ENCODE measurements at regions not wholly inside any gene's neighbourhood (a gene's known extent, or its start where the extent isn't known, plus 50 kb on each side); places are given as distances from the start of the nearest gene placed in this dataset.

DNA sequence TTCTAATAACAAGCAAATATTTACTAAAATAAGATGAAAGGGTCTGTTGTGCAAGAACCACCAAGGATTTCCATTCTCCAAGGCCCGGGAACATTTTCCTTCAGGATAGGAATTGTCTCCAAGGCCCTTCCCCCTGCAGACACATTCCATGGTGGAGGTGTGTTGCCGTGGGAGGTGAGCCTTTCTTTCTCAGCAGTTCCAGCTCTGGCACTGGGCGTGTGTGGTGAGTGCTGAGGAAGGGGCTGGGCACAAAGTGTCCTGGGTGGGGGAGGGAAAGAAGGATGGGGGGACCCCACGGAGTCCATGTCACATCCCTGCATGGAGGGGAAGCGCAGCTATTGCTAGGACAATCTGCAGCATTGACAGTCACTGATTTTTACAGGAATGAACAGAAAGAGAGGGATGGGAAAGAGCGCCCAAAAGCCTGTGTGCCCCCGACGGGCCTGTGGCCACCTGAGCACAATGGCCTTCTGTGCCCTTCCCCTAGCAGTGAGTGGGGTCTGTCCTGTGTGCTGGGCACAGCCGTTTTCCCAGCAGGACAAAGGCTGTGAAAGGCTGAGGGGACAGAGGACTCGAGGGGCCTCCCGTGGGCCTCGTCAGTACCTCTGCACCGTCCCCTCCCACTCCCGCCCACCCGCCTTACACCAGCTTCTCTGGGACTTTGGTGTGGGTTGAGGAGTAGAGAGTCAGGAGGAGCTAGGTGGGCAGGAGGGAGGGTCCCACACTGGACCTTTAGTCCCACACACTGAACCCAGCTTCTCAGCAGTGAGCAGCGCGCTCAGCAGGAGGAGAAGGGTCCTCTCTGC lies 79.8 kb downstream of the PTGR3 start:
- H3K4me1 Mint-ChIP-seq = peaks cover 3 to 8% (median 6%) of the 10 kb centered on the region in 3 donors
- H3K27me3 ChIP-seq (ENCODE audit: insufficient read depth, low read length, poor library complexity, severe bottlenecking) = peaks cover 3% of the 10 kb centered on the region
- no peak overlapping the region for H3K27ac Mint-ChIP-seq
- ChIA-PET POLR2A (no interaction called here), CTCF (no interaction called here)
- no peak overlapping the region for H3K4me3 ChIP-seq (ENCODE audit: low read length)
- no peak for DNase-seq
- H3K9me3 ChIP-seq (ENCODE audit: low read length) = no peaks in the 10 kb centered on the region
- no peaks in the 10 kb centered on the region for H3K4me1 ChIP-seq (ENCODE audit: insufficient read depth, low read length)
- H3K36me3 ChIP-seq (ENCODE audit: insufficient read depth, low read length) = no peaks in the 10 kb centered on the region
- H3K27ac ChIP-seq (ENCODE audit: low read depth, low read length) = no peak overlapping the region
- no peaks in the 10 kb centered on the region for H3K36me3 Mint-ChIP-seq
- no peaks in the 10 kb centered on the region for H3K9me3 Mint-ChIP-seq
- H3K27me3 Mint-ChIP-seq = peaks cover 0 to 17% of the 10 kb centered on the region in 2 donors
- H3K4me3 Mint-ChIP-seq = no peak overlapping the region

DNA sequence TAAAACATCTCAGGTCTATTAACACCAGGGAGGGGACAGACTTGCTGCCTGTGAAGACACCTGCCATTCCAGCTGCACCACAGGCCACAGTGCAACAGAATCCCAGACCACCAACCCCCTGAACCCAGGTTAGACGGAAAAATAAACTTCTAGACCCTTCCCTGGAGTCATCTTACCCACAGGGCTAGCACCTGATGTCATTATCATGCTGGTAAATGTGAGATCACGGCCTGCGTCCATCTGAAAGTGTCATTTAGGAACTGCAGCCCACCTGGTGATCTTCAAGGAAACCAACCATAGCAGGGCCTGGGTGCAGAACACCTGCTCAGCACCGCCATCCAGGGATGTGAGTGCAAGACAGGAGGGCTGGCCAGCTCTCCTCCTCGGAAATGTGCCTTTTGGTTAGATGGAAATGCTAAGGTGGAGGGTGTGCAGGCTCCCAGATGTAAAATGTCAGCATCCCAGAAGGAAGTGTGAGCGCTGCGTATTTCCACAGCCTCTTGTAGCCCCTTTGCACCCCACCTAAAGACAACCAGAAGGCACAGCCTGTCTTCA lies 80.8 kb downstream of the PTGR3 start:
- Mint-ChIP-seq H3K9me3 (no peaks in the 10 kb centered on the region), H3K27me3 (peaks cover 0 to 15% of the 10 kb centered on the region in 2 donors), H3K27ac (no peak overlapping the region), H3K4me1 (peaks cover 3 to 8% (median 6%) of the 10 kb centered on the region in 3 donors), H3K4me3 (no peak overlapping the region), H3K36me3 (no peaks in the 10 kb centered on the region)
- POLR2A ChIA-PET = no interaction called here
- H3K36me3 ChIP-seq (ENCODE audit: insufficient read depth, low read length) = no peaks in the 10 kb centered on the region
- no peaks in the 10 kb centered on the region for H3K27me3 ChIP-seq (ENCODE audit: insufficient read depth, low read length, poor library complexity, severe bottlenecking)
- no peaks in the 10 kb centered on the region for H3K4me1 ChIP-seq (ENCODE audit: insufficient read depth, low read length)
- CTCF ChIA-PET = no interaction called here
- no peak overlapping the region for H3K27ac ChIP-seq (ENCODE audit: low read depth, low read length)
- no peak overlapping the region for H3K4me3 ChIP-seq (ENCODE audit: low read length)
- H3K9me3 ChIP-seq (ENCODE audit: low read length) = no peaks in the 10 kb centered on the region
- no peak for DNase-seq

DNA sequence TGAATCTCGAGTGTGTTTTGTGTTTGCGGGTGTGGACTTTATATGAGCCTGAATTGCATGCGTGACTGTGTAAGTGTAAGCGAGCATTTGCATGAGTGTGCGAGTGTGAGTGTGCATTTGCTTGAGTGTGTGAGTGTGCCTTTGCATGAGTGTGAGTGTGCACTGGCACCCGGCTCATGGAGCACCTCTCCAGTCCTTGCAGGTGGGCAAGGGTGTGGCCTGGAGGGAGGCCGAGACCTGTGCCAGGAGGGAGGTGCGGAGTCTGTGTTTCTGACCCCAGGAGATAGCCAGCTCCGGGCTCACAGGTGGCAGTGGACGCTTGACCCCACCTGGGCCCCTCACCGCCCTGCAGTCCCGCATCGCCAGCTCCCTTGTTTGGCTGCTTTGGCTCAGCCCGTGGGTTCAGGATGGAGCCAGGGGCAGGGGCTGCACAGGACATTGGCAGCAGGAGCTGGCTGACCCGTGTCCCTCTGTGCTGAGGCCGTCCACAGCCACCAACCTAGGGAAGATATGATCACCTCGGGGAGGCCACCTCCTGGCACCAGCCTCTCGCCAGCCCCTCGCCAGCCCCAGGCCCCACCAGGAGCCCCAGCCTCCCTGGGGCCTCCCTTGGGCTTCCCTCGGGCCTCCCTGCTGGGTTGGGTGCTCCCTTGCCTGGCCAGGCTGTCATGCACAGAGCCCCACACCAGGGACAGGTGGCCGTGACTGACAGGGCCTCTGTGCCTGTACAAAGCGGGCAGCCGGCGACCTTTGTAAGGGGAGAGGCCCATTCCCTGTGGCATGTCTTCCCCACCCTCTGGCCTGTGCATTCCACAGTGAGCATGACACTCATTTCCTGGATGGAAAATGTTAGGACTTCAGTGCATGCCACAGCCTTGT lies 81.6 kb downstream of the PTGR3 start:
- H3K9me3 ChIP-seq (ENCODE audit: low read length) = no peaks in the 10 kb centered on the region
- Mint-ChIP-seq H3K4me1 (peaks cover 3 to 8% (median 6%) of the 10 kb centered on the region in 3 donors), H3K27me3 (peaks cover 0 to 15% of the 10 kb centered on the region in 2 donors), H3K27ac (peak overlapping the region in 1 of 8 donors; percentile 35), H3K9me3 (no peaks in the 10 kb centered on the region), H3K36me3 (no peaks in the 10 kb centered on the region), H3K4me3 (no peak overlapping the region)
- no peaks in the 10 kb centered on the region for H3K36me3 ChIP-seq (ENCODE audit: insufficient read depth, low read length)
- DNase-seq = no peak
- H3K4me1 ChIP-seq (ENCODE audit: insufficient read depth, low read length) = no peaks in the 10 kb centered on the region
- H3K4me3 ChIP-seq (ENCODE audit: low read length) = no peak overlapping the region
- H3K27me3 ChIP-seq (ENCODE audit: insufficient read depth, low read length, poor library complexity, severe bottlenecking) = no peaks in the 10 kb centered on the region
- ChIA-PET POLR2A (no interaction called here), CTCF (no interaction called here)
- no peak overlapping the region for H3K27ac ChIP-seq (ENCODE audit: low read depth, low read length)

DNA sequence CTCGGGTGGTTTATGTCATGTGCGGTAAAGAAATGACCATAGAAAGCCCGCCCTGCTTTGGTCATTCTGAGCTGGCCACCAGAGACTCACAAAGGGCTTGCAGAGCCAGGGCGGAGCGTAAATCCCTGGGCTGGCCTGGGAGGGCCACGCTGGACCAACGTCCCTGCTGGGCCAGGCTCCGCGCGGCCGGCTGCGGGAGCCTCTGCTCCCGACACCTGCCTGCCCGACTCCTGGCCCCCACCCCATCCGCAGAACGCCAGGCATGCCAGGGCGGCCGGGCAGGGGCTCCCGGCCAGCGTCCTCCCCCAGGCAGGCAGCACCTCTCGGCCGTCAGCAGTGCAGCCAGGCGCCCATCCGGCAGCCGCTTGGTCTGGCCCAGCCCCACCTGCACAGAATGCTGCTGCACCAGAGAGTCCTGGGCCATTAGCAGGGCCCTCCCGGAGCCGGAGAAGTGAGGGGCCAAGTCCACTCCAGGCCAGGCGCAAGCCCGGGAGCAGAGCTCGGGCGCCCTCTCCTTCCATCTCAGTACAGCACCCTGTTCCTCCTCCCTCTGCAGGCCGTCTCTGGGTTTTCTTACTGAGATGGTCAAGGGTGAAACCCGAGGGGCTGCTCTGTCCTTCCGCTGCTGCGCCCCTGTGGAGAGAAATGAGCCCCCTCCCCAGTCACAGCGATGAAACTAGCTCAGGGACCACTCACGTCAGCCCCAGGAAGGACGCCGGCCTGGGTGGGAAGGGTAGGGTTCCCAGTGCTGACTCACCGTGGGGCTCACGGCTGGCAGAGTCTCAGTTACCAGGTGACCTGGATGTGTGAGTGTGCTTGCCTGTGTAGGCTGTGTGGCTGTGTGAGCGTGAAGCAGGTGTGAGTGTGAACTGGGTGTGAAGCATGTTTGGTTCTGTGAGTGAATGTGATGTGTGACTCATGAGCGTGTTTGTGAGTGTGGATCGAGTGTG lies 83.3 kb downstream of the PTGR3 start:
- H3K27ac ChIP-seq (ENCODE audit: low read depth, low read length) = no peak overlapping the region
- H3K9me3 ChIP-seq (ENCODE audit: low read length) = no peaks in the 10 kb centered on the region
- peak overlapping the region in 2 of 8 donors; percentile 49 to 57 for H3K27ac Mint-ChIP-seq
- no peaks in the 10 kb centered on the region for H3K36me3 ChIP-seq (ENCODE audit: insufficient read depth, low read length)
- peaks cover 3 to 12% (median 10%) of the 10 kb centered on the region in 3 donors for H3K4me1 Mint-ChIP-seq
- no peak for DNase-seq
- H3K4me3 ChIP-seq (ENCODE audit: low read length) = no peak overlapping the region
- H3K27me3 Mint-ChIP-seq = peaks cover 0 to 15% of the 10 kb centered on the region in 2 donors
- no peaks in the 10 kb centered on the region for H3K36me3 Mint-ChIP-seq
- ChIA-PET CTCF (no interaction called here), POLR2A (no interaction called here)
- H3K9me3 Mint-ChIP-seq = no peaks in the 10 kb centered on the region
- H3K27me3 ChIP-seq (ENCODE audit: insufficient read depth, low read length, poor library complexity, severe bottlenecking) = no peaks in the 10 kb centered on the region
- no peaks in the 10 kb centered on the region for H3K4me1 ChIP-seq (ENCODE audit: insufficient read depth, low read length)
- no peak overlapping the region for H3K4me3 Mint-ChIP-seq

DNA sequence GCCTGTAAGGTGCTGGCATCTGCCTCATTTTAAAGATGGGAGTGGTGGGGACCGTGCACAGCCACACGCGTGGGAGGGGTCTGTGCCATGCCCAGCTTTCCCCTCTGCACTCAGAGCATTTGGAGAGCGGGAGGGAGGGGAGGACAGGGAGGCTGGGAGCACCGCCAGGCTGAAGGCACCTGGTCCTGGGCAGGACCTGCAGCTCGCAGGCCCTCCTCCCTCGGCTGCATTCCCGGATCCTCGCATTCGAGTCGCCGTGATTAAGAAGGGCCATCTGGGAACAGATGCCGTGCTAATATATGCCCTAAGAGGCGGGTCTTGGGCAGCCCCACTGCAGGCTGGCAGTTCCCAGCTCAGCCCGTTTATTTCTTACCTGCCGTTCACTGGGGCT lies 84.0 kb downstream of the PTGR3 start:
- Histone ChIP-seq H3K4me1 (ENCODE audit: insufficient read depth, low read length) (no peaks in the 10 kb centered on the region), H3K9me3 (ENCODE audit: low read length) (no peaks in the 10 kb centered on the region), H3K36me3 (ENCODE audit: insufficient read depth, low read length) (no peaks in the 10 kb centered on the region), H3K27me3 (ENCODE audit: insufficient read depth, low read length, poor library complexity, severe bottlenecking) (no peaks in the 10 kb centered on the region), H3K4me3 (ENCODE audit: low read length) (no peak overlapping the region), H3K27ac (ENCODE audit: low read depth, low read length) (no peak overlapping the region)
- Mint-ChIP-seq H3K27me3 (peaks cover 0 to 15% of the 10 kb centered on the region in 2 donors), H3K4me3 (no peak overlapping the region), H3K9me3 (no peaks in the 10 kb centered on the region), H3K27ac (no peak overlapping the region), H3K4me1 (peaks cover 3 to 16% (median 10%) of the 10 kb centered on the region in 3 donors), H3K36me3 (no peaks in the 10 kb centered on the region)
- DNase-seq = no peak
- POLR2A ChIA-PET = no interaction called here
- CTCF ChIA-PET = no interaction called here

DNA sequence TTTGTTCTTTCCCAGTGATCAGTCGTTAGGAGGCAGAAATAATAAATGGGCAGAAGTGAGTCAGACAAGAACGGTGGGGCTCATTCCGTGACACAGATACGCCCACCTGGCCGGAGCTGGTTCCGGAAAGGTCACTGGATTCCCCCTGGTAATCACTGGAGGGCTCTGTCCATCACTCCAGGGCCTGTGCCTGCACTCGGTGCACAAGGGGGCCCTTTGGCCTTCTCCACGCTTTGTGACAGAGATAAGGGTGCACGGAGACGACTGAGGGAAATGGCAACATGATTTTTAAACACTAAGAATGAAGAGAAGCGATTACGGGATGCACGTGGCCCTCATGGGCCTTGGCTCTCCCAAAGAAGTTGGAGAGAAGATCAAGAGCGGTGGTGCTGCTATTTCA lies 84.4 kb downstream of the PTGR3 start:
- ChIA-PET CTCF (no interaction called here), POLR2A (no interaction called here)
- Histone ChIP-seq H3K27ac (ENCODE audit: low read depth, low read length) (no peak overlapping the region), H3K4me3 (ENCODE audit: low read length) (no peak overlapping the region), H3K9me3 (ENCODE audit: low read length) (no peaks in the 10 kb centered on the region), H3K36me3 (ENCODE audit: insufficient read depth, low read length) (no peaks in the 10 kb centered on the region), H3K4me1 (ENCODE audit: insufficient read depth, low read length) (no peaks in the 10 kb centered on the region), H3K27me3 (ENCODE audit: insufficient read depth, low read length, poor library complexity, severe bottlenecking) (no peaks in the 10 kb centered on the region)
- H3K27ac Mint-ChIP-seq = peak overlapping the region in 2 of 8 donors; percentile 41 to 63
- DNase-seq = no peak
- no peak overlapping the region for H3K4me3 Mint-ChIP-seq
- H3K4me1 Mint-ChIP-seq = peaks cover 3 to 16% (median 10%) of the 10 kb centered on the region in 3 donors
- no peaks in the 10 kb centered on the region for H3K9me3 Mint-ChIP-seq
- H3K36me3 Mint-ChIP-seq = no peaks in the 10 kb centered on the region
- H3K27me3 Mint-ChIP-seq = peaks cover 0 to 15% of the 10 kb centered on the region in 2 donors

DNA sequence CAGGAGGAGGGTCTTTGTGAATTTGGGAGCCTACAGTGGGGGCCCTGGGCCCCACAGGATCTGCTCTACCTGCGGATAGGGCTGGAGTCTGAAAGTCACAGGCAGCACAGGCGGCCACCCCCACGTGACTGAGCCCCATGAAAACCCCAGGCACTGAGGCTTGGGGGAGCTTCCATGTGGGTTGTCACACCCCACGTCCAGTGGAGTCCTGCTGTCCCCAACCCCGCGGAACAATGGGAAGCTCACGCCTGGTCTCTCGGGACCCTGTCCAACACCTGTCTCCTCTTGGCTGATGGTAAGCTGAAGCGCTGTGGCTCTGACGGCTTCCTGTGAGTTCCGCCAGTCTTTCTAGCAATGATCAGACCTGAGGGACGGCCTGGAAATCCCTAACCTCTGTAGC lies 85.8 kb downstream of the PTGR3 start:
- H3K36me3 ChIP-seq (ENCODE audit: insufficient read depth, low read length) = no peaks in the 10 kb centered on the region
- ChIA-PET POLR2A (no interaction called here), CTCF (no interaction called here)
- H3K4me1 ChIP-seq (ENCODE audit: insufficient read depth, low read length) = no peaks in the 10 kb centered on the region
- peaks cover 0 to 15% of the 10 kb centered on the region in 2 donors for H3K27me3 Mint-ChIP-seq
- no peak overlapping the region for H3K4me3 Mint-ChIP-seq
- H3K9me3 ChIP-seq (ENCODE audit: low read length) = no peaks in the 10 kb centered on the region
- H3K9me3 Mint-ChIP-seq = no peaks in the 10 kb centered on the region
- H3K36me3 Mint-ChIP-seq = no peaks in the 10 kb centered on the region
- no peak overlapping the region for H3K27ac Mint-ChIP-seq
- H3K4me3 ChIP-seq (ENCODE audit: low read length) = no peak overlapping the region
- H3K27me3 ChIP-seq (ENCODE audit: insufficient read depth, low read length, poor library complexity, severe bottlenecking) = no peaks in the 10 kb centered on the region
- H3K4me1 Mint-ChIP-seq = peaks cover 3 to 16% (median 10%) of the 10 kb centered on the region in 3 donors
- H3K27ac ChIP-seq (ENCODE audit: low read depth, low read length) = no peak overlapping the region
- no peak for DNase-seq
